IPS-20b (cell line): ENCODE measurements at regions not wholly inside any gene's neighbourhood (a gene's known extent, or its start where the extent isn't known, plus 50 kb on each side); places are given as distances from the start of the nearest gene placed in this dataset.

Experiments
- H3K27ac ChIP-seq: one replicate; pipeline ENCODE4 v1.5.1; 2013; ENCODE audit warnings: low read length
- H3K27me3 ChIP-seq: 2 replicates; pipeline ENCODE4 v1.6.1; 2013; ENCODE audit warnings: mild to moderate bottlenecking, low read length, inconsistent platforms; ENCODE audit not compliant: insufficient read depth
- H3K36me3 ChIP-seq: 2 replicates; pipeline ENCODE4 v1.6.1; 2013; ENCODE audit warnings: low read depth, mild to moderate bottlenecking, inconsistent platforms, low read length, moderate library complexity; ENCODE audit not compliant: insufficient read depth
- H3K4me1 ChIP-seq: 2 replicates; pipeline ENCODE4 v1.6.1; 2013; ENCODE audit warnings: mild to moderate bottlenecking, control low read depth, inconsistent platforms, low read length, moderate library complexity; ENCODE audit not compliant: insufficient read depth
- H3K4me3 ChIP-seq: 2 replicates; pipeline ENCODE4 v1.5.1; 2013; ENCODE audit warnings: mild to moderate bottlenecking, low read length, inconsistent platforms
- H3K9ac ChIP-seq: 2 replicates; pipeline ENCODE4 v1.6.1; 2013; ENCODE audit warnings: low read depth, mild to moderate bottlenecking, inconsistent platforms, low read length, moderate library complexity
- H3K9me3 ChIP-seq: 2 replicates; pipeline ENCODE4 v1.6.1; 2013; ENCODE audit warnings: mild to moderate bottlenecking, low read depth, low read length, inconsistent platforms; ENCODE audit not compliant: insufficient read depth

GRCh38 chr7:46256870-46257661, 336.0 kb upstream of the IGFBP3 start:
- Histone ChIP-seq H3K4me3 (no peak overlapping the region), H3K36me3 (no peaks in the 10 kb centered on the region), H3K27ac (no peak overlapping the region), H3K27me3 (no peaks in the 10 kb centered on the region), H3K9ac (no peak overlapping the region), H3K9me3 (peaks cover 14% of the 10 kb centered on the region), H3K4me1 (no peaks in the 10 kb centered on the region)

GRCh38 chr7:46253520-46253919, 332.4 kb upstream of the IGFBP3 start:
- 0 out of 2 replicates have a peak, but pooled peaks cover under 1% of the 10 kb centered on the region for H3K9me3 ChIP-seq
- H3K9ac ChIP-seq, result no peak overlapping the region
- no peak overlapping the region for H3K4me3 ChIP-seq
- no peaks in the 10 kb centered on the region for H3K4me1 ChIP-seq
- H3K36me3 ChIP-seq, result no peaks in the 10 kb centered on the region
- no peaks in the 10 kb centered on the region for H3K27me3 ChIP-seq
- H3K27ac ChIP-seq, result no peak overlapping the region

- H3K9me3 ChIP-seq, result no peaks in the 10 kb centered on the region
- no peaks in the 10 kb centered on the region for H3K36me3 ChIP-seq
- no peaks in the 10 kb centered on the region for H3K4me1 ChIP-seq
- H3K27ac ChIP-seq, result no peak overlapping the region
- H3K4me3 ChIP-seq, result no peak overlapping the region
- no peaks in the 10 kb centered on the region for H3K27me3 ChIP-seq
- no peak overlapping the region for H3K9ac ChIP-seq
Observed at GRCh38 chr7:46247664-46248063, 326.6 kb upstream of the IGFBP3 start.

- H3K27me3 ChIP-seq, result no peaks in the 10 kb centered on the region
Observed at GRCh38 chr7:46245586-46246111, 324.6 kb upstream of the IGFBP3 start.

GRCh38 chr7:46244757-46245156, 323.7 kb upstream of the IGFBP3 start:
- Histone ChIP-seq H3K27me3 (no peaks in the 10 kb centered on the region), H3K27ac (no peak overlapping the region), H3K4me1 (no peaks in the 10 kb centered on the region), H3K36me3 (no peaks in the 10 kb centered on the region), H3K4me3 (no peak overlapping the region), H3K9me3 (no peaks in the 10 kb centered on the region), H3K9ac (no peak overlapping the region)

More at GRCh38 chr7:46245586-46246111, 324.6 kb upstream of the IGFBP3 start:
- Histone ChIP-seq H3K9ac (no peak overlapping the region), H3K36me3 (no peaks in the 10 kb centered on the region), H3K4me1 (no peaks in the 10 kb centered on the region), H3K9me3 (no peaks in the 10 kb centered on the region), H3K27ac (no peak overlapping the region), H3K4me3 (no peak overlapping the region)

- H3K27ac ChIP-seq, result no peak overlapping the region
- H3K4me1 ChIP-seq, result no peaks in the 10 kb centered on the region
- no peak overlapping the region for H3K4me3 ChIP-seq
- H3K36me3 ChIP-seq, result no peaks in the 10 kb centered on the region
- no peaks in the 10 kb centered on the region for H3K9me3 ChIP-seq
- H3K27me3 ChIP-seq, result no peaks in the 10 kb centered on the region
- no peak overlapping the region for H3K9ac ChIP-seq
Observed at GRCh38 chr7:46243406-46243805, 322.3 kb upstream of the IGFBP3 start.

GRCh38 chr7:46239846-46240245, 318.8 kb upstream of the IGFBP3 start:
- Histone ChIP-seq H3K4me1 (peaks cover 5% of the 10 kb centered on the region; the same call in 1 of the 2 replicates), H3K9ac (no peak overlapping the region), H3K4me3 (no peak overlapping the region), H3K27ac (no peak overlapping the region), H3K36me3 (no peaks in the 10 kb centered on the region), H3K27me3 (no peaks in the 10 kb centered on the region), H3K9me3 (no peaks in the 10 kb centered on the region)

GRCh38 chr7:46237466-46237865, 316.4 kb upstream of the IGFBP3 start:
- no peaks in the 10 kb centered on the region for H3K9me3 ChIP-seq
- no peak overlapping the region for H3K9ac ChIP-seq
- H3K4me3 ChIP-seq, result no peak overlapping the region
- no peaks in the 10 kb centered on the region for H3K27me3 ChIP-seq
- peaks cover 5% of the 10 kb centered on the region; the same call in 1 of the 2 replicates for H3K4me1 ChIP-seq
- H3K27ac ChIP-seq, result no peak overlapping the region
- H3K36me3 ChIP-seq, result no peaks in the 10 kb centered on the region

- Histone ChIP-seq H3K9ac (no peak overlapping the region), H3K9me3 (no peaks in the 10 kb centered on the region), H3K27ac (no peak overlapping the region), H3K27me3 (no peaks in the 10 kb centered on the region), H3K36me3 (no peaks in the 10 kb centered on the region), H3K4me3 (no peak overlapping the region), H3K4me1 (peaks cover 5% of the 10 kb centered on the region; the same call in 1 of the 2 replicates)
Observed at GRCh38 chr7:46233585-46234329, 312.7 kb upstream of the IGFBP3 start.

- no peak overlapping the region for H3K9ac ChIP-seq
- H3K4me3 ChIP-seq, result no peak overlapping the region
- no peaks in the 10 kb centered on the region for H3K27me3 ChIP-seq
- H3K27ac ChIP-seq, result no peak overlapping the region
- H3K4me1 ChIP-seq, result no peaks in the 10 kb centered on the region
- H3K9me3 ChIP-seq, result no peaks in the 10 kb centered on the region
- no peaks in the 10 kb centered on the region for H3K36me3 ChIP-seq
Observed at GRCh38 chr7:46230990-46231305, 309.9 kb upstream of the IGFBP3 start.

GRCh38 chr7:46230298-46230989, 309.4 kb upstream of the IGFBP3 start:
- Histone ChIP-seq H3K36me3 (no peaks in the 10 kb centered on the region), H3K9me3 (no peaks in the 10 kb centered on the region), H3K27me3 (no peaks in the 10 kb centered on the region), H3K4me1 (no peaks in the 10 kb centered on the region), H3K4me3 (no peak overlapping the region), H3K9ac (no peak overlapping the region), H3K27ac (no peak overlapping the region)
